HepG2 (cell line): ENCODE measurements at regions not wholly inside any gene's neighbourhood (a gene's known extent, or its start where the extent isn't known, plus 50 kb on each side); places are given as distances from the start of the nearest gene placed in this dataset.

Source experiments
- MAFK ChIP-seq, 2 experiments: IDR thresholded peaks in 1 of 2; conservative IDR thresholded peaks in 1 of 2; 2 replicates each; pipeline ENCODE4 v1.6.1; 2011; ENCODE audit warnings: improper control_type of control experiment in 2 of 2, low read length in 2 of 2
- ZNF639 ChIP-seq: conservative IDR thresholded peaks from 2 replicates; pipeline ENCODE4 v1.6.1; 2018; ENCODE audit warnings: missing genetic modification reagents

- TF ChIP-seq MAFK (conservative IDR thresholded peaks at IDR 0.05 in 1 of 2, IDR thresholded peaks at IDR 0.05 in 1 of 2; ENCODE audit: low read length in 2 of 2) (no peak), ZNF639 (CRISPR knock-in tag) (no peak)
These were observed 481.7 kb downstream of the ZPLD1 start for GRCh38 chr3:102916532-102916931.
